Effector memory CD4-positive, alpha-beta T cell (primary cell): ENCODE measurements at regions not wholly inside any gene's neighbourhood (a gene's known extent, or its start where the extent isn't known, plus 50 kb on each side); places are given as distances from the start of the nearest gene placed in this dataset.

Experiments
- DNase-seq, 3 donors: peaks; one replicate each; pipeline ENCODE4 v3.0.0-alpha.2; 2020
- H3K27ac ChIP-seq: 2 replicates; pipeline ENCODE4 v1.7.0; 2013; ENCODE audit warnings: mild to moderate bottlenecking, low read length, moderate library complexity; ENCODE audit not compliant: insufficient read depth, poor library complexity, severe bottlenecking
- H3K27me3 ChIP-seq: replicated peaks from 2 replicates; pipeline ENCODE4 v1.7.0; 2013; ENCODE audit warnings: mild to moderate bottlenecking, low read length; ENCODE audit not compliant: insufficient read depth, control insufficient read depth, poor library complexity, severe bottlenecking
- H3K36me3 ChIP-seq: 2 replicates; pipeline ENCODE4 v1.7.0; 2013; ENCODE audit warnings: mild to moderate bottlenecking, low read length, moderate library complexity; ENCODE audit not compliant: control insufficient read depth, insufficient read depth
- H3K4me1 ChIP-seq: 2 replicates; pipeline ENCODE4 v1.7.0; 2013; ENCODE audit warnings: low read length, mild to moderate bottlenecking; ENCODE audit not compliant: control insufficient read depth, insufficient read depth, poor library complexity, severe bottlenecking
- H3K4me3 ChIP-seq: 2 replicates; pipeline ENCODE4 v1.7.0; 2013; ENCODE audit warnings: low read length, low read depth, mild to moderate bottlenecking; ENCODE audit not compliant: insufficient read depth, poor library complexity, severe bottlenecking
- H3K9me3 ChIP-seq: 2 replicates; pipeline ENCODE4 v1.7.0; 2013; ENCODE audit warnings: mild to moderate bottlenecking, low read length, moderate library complexity; ENCODE audit not compliant: control insufficient read depth

DNA sequence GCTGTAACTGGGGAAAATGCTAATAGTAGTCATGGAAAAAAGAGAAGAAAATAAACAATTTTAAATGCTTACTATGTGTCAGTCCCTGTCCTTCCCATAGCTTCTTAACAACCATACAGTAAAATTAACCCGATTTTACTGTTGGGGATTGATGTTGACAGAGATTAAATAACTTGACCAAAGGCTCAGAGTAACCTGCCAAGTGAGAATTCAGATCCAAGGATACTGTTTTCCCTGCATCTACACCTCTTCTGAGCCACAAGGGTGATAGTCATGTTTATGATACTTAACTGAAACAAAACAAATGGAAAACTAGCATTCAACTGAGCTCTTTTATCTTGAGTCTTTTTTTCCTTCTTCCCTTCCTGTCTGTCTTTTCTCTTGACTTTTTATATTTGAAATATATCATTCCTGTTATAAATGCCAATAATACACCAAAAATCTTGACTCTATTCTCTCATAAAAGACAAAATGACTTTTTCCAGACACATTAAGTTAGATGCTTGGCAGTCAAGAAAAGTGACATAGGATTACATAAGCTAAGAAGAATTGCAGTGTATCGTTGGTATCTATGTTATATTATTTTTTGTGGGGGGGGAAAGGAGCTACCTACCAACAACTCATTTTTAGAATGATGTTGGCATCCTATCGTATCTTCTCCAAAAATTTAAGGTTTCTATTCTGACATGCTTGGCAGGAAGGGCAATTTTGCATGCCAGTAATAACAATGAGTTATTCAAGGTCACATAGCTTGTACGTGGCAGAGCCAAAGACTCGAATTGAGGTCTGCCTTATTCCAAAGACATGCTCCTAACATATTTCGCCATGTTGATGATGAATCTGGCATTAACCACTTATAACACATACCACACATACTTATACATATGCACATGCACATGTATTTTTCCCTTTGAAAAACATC lies 306.6 kb upstream of the KCNH8 start:
- Histone ChIP-seq H3K27ac (no peak overlapping the region), H3K4me1 (no peaks in the 10 kb centered on the region), H3K9me3 (no peaks in the 10 kb centered on the region), H3K36me3 (no peaks in the 10 kb centered on the region), H3K4me3 (no peak overlapping the region), H3K27me3 (no peaks in the 10 kb centered on the region)
- DNase-seq, result no peak

DNA sequence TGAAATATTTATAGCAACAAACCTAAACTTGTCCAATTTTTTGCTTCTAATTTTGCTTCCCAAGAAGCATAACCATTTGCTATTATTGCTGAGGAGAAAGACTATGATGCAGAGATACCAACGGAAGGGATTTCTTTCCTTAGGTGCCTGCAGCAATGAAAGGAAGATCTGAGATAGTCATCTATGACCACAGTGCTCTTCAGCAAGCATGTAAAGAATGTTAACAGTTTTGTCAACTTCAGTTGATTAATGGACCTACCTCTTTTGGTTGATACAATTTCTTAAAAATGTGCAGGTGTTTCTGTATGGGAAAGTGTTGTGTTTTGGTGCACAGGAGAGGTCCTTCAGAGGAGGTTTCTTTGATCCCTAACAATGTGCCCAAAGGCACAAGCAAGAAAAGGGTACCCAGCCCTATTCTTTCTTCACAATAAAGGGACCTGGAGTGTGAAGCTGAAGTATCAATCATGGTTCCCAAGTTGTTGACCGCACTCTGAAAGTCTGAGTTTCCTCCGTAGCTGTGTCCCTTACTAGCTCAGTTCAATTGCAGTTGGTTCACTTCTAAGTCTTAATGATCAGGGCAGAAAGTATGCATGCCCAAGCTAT lies 307.7 kb upstream of the KCNH8 start:
- H3K4me1 ChIP-seq, result no peaks in the 10 kb centered on the region
- H3K36me3 ChIP-seq, result no peaks in the 10 kb centered on the region
- H3K4me3 ChIP-seq, result no peak overlapping the region
- H3K9me3 ChIP-seq, result no peaks in the 10 kb centered on the region
- H3K27me3 ChIP-seq, result no peaks in the 10 kb centered on the region
- DNase-seq, result no peak
- no peak overlapping the region for H3K27ac ChIP-seq

GRCh38 chr3:18838758-18839157 lies 309.6 kb upstream of the KCNH8 start:
- Histone ChIP-seq H3K27ac (no peak overlapping the region), H3K4me1 (no peaks in the 10 kb centered on the region), H3K4me3 (no peak overlapping the region), H3K27me3 (no peaks in the 10 kb centered on the region), H3K36me3 (no peaks in the 10 kb centered on the region), H3K9me3 (no peaks in the 10 kb centered on the region)
- DNase-seq, result no peak

GRCh38 chr3:18837137-18837755 lies 311.1 kb upstream of the KCNH8 start:
- no peak for DNase-seq
- Histone ChIP-seq H3K4me3 (no peak overlapping the region), H3K27ac (no peak overlapping the region), H3K4me1 (no peaks in the 10 kb centered on the region), H3K36me3 (no peaks in the 10 kb centered on the region), H3K27me3 (no peaks in the 10 kb centered on the region), H3K9me3 (no peaks in the 10 kb centered on the region)

- Histone ChIP-seq H3K27me3 (no peaks in the 10 kb centered on the region), H3K27ac (no peak overlapping the region), H3K4me3 (no peak overlapping the region), H3K9me3 (no peaks in the 10 kb centered on the region), H3K36me3 (no peaks in the 10 kb centered on the region), H3K4me1 (peaks cover 2% of the 10 kb centered on the region)
- no peak for DNase-seq
Observed at GRCh38 chr3:18835021-18835420, 313.3 kb upstream of the KCNH8 start.

- H3K27ac ChIP-seq, result no peak overlapping the region
- H3K9me3 ChIP-seq, result no peaks in the 10 kb centered on the region
- H3K4me1 ChIP-seq, result peaks cover 2% of the 10 kb centered on the region
- no peak overlapping the region for H3K4me3 ChIP-seq
- no peaks in the 10 kb centered on the region for H3K36me3 ChIP-seq
- DNase-seq, result no peak
- H3K27me3 ChIP-seq, result no peaks in the 10 kb centered on the region
Observed at GRCh38 chr3:18830087-18830486, 318.2 kb upstream of the KCNH8 start.

- no peak overlapping the region for H3K27ac ChIP-seq
- no peaks in the 10 kb centered on the region for H3K36me3 ChIP-seq
- H3K9me3 ChIP-seq, result no peaks in the 10 kb centered on the region
- DNase-seq, result no peak
- H3K4me3 ChIP-seq, result no peak overlapping the region
- H3K27me3 ChIP-seq, result no peaks in the 10 kb centered on the region
- H3K4me1 ChIP-seq, result peaks cover 2% of the 10 kb centered on the region
Observed at GRCh38 chr3:18828637-18829036, 319.7 kb upstream of the KCNH8 start.

- H3K36me3 ChIP-seq, result no peaks in the 10 kb centered on the region
- DNase-seq, result no peak
- H3K9me3 ChIP-seq, result no peaks in the 10 kb centered on the region
- peaks cover 2% of the 10 kb centered on the region for H3K4me1 ChIP-seq
- no peak overlapping the region for H3K27ac ChIP-seq
- no peak overlapping the region for H3K4me3 ChIP-seq
- no peaks in the 10 kb centered on the region for H3K27me3 ChIP-seq
Observed at GRCh38 chr3:18827664-18828063, 320.6 kb upstream of the KCNH8 start.

GRCh38 chr3:18825665-18826064 lies 322.6 kb upstream of the KCNH8 start:
- H3K27ac ChIP-seq, result no peak overlapping the region
- no peak overlapping the region for H3K4me3 ChIP-seq
- H3K27me3 ChIP-seq, result no peaks in the 10 kb centered on the region
- DNase-seq, result no peak
- no peaks in the 10 kb centered on the region for H3K36me3 ChIP-seq
- no peaks in the 10 kb centered on the region for H3K9me3 ChIP-seq
- H3K4me1 ChIP-seq, result peaks cover 2% of the 10 kb centered on the region

DNA sequence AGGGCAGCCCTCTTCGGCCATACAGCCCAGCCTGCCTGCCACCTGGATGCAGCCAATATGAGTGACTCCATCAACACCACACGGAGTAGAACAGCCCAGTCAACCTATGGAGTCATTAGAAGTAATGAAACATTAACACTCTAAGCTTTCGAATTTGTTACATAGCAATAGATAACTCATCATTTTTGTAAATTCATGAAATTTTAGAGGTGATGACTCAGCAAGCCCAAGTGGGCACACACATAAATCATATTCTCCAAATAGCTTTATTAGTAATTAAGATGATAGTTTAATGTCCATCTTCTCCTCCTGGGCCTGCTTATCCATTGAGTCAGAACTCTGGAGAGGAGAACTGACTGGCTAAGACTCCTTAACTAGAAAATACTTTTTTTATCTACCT lies 335.0 kb upstream of the KCNH8 start:
- no peaks in the 10 kb centered on the region for H3K9me3 ChIP-seq
- H3K27ac ChIP-seq, result no peak overlapping the region
- DNase-seq, result no peak
- H3K27me3 ChIP-seq, result no peaks in the 10 kb centered on the region
- no peak overlapping the region for H3K4me3 ChIP-seq
- no peaks in the 10 kb centered on the region for H3K36me3 ChIP-seq
- H3K4me1 ChIP-seq, result no peaks in the 10 kb centered on the region
